ENCODE measurements at regions not wholly inside any gene's neighbourhood (a gene's known extent, or its start where the extent isn't known, plus 50 kb on each side); places are given as distances from the start of the nearest gene placed in this dataset.

GRCh38 chr17:27241346-27241946 is 52.5 kb upstream of the WSB1 start:
- peaks cover 5% of the 10 kb centered on the region for H3K4me1 ChIP-seq (ENCODE audit: insufficient read depth)
- WGBS, 3 donors: 54 to 67% (median 61%) methylated on average over 5 of the region's 5 CpGs
- no peak for DNase-seq
- no peak overlapping the region for H3K4me3 ChIP-seq
- TF ChIP-seq EP300 (IDR thresholded peaks at IDR 0.05) (no peak), POLR2A (IDR thresholded peaks at IDR 0.05) (no peak), CTCF (IDR thresholded peaks at IDR 0.05) (no peak)
- H3K9me3 ChIP-seq: no peaks in the 10 kb centered on the region
- intact Hi-C loops (cut with DNase I): loop anchor here in 1 of 4 donors (10.0 kb wide), 1 partner anchor 53 kb away; the partner anchor contains the start of gene WSB1
- H3K36me3 ChIP-seq: no peaks in the 10 kb centered on the region
- H3K27ac ChIP-seq: no peak overlapping the region
- H3K27me3 ChIP-seq: no peaks in the 10 kb centered on the region

GRCh38 chr17:27242951-27243350 is 51.0 kb upstream of the WSB1 start:
- no peaks in the 10 kb centered on the region for H3K27me3 ChIP-seq
- 89 to 97% (median 91%) methylated on average over 1 of the region's 1 CpG for WGBS, 3 donors
- intact Hi-C loops (cut with DNase I): loop anchor here in 1 of 4 donors (10.0 kb wide), 1 partner anchor 52 kb away; the partner anchor contains the start of gene WSB1
- H3K27ac ChIP-seq: no peak overlapping the region
- H3K36me3 ChIP-seq: no peaks in the 10 kb centered on the region
- no peak for TF ChIP-seq POLR2A (IDR thresholded peaks at IDR 0.05)
- TF ChIP-seq CTCF (IDR thresholded peaks at IDR 0.05): no peak
- TF ChIP-seq EP300 (IDR thresholded peaks at IDR 0.05): no peak
- H3K4me1 ChIP-seq (ENCODE audit: insufficient read depth): peaks cover 5% of the 10 kb centered on the region
- DNase-seq: no peak
- H3K4me3 ChIP-seq: no peak overlapping the region
- no peaks in the 10 kb centered on the region for H3K9me3 ChIP-seq

GRCh38 chr17:27244011-27244410 is 49.9 kb upstream of the WSB1 start:
- no peak overlapping the region for H3K4me3 ChIP-seq
- intact Hi-C loops (cut with DNase I): loop anchor here in 1 of 4 donors (2.0 to 10.0 kb wide), 2 partner anchors 51 to 89 kb away; partner anchors contain the start of gene WSB1
- no peak for DNase-seq
- 91 to 93% (median 92%) methylated on average over 7 of the region's 7 CpGs for WGBS, 3 donors
- no peaks in the 10 kb centered on the region for H3K9me3 ChIP-seq
- H3K27ac ChIP-seq: peak overlapping the region; percentile 43 to 61
- TF ChIP-seq POLR2A (IDR thresholded peaks at IDR 0.05) (no peak), EP300 (IDR thresholded peaks at IDR 0.05) (no peak)
- no peaks in the 10 kb centered on the region for H3K27me3 ChIP-seq
- no peaks in the 10 kb centered on the region for H3K36me3 ChIP-seq
- H3K4me1 ChIP-seq (ENCODE audit: insufficient read depth): peaks cover 5% of the 10 kb centered on the region

Measured in ovary (tissue), 7 donors.